ENCODE measurements at regions not wholly inside any gene's neighbourhood (a gene's known extent, or its start where the extent isn't known, plus 50 kb on each side); places are given as distances from the start of the nearest gene placed in this dataset.
"Not testable (repeated sequence)": the region's sequence is repeated elsewhere in the genome, so short reads cannot be mapped to it uniquely, and the experiment has no call there.

DNA sequence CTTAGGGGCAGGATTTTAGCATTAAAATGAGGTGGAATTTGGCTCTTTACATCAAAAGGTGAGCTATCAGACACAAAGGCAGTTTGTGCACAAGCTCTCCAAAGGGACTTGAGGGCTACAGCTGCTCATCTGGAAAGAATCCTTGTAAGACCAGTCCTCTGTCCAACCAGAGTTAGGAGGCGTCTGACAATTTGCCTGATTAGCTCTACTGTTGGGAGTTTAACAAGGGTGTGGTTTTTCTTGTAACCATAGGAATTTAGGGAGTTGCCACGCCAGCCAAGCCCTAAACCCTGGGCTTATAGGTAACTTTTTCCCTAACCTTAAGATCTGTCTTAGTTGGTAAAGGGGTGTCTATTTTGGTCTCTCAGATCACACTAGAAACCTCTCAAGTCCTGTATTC, 55.0 kb upstream of the PLGLB2 start:
- TF ChIP-seq, protein P1, sequence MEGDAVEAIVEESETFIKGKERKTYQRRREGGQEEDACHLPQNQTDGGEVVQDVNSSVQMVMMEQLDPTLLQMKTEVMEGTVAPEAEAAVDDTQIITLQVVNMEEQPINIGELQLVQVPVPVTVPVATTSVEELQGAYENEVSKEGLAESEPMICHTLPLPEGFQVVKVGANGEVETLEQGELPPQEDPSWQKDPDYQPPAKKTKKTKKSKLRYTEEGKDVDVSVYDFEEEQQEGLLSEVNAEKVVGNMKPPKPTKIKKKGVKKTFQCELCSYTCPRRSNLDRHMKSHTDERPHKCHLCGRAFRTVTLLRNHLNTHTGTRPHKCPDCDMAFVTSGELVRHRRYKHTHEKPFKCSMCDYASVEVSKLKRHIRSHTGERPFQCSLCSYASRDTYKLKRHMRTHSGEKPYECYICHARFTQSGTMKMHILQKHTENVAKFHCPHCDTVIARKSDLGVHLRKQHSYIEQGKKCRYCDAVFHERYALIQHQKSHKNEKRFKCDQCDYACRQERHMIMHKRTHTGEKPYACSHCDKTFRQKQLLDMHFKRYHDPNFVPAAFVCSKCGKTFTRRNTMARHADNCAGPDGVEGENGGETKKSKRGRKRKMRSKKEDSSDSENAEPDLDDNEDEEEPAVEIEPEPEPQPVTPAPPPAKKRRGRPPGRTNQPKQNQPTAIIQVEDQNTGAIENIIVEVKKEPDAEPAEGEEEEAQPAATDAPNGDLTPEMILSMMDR (IDR thresholded peaks at IDR 0.05): not testable (repeated sequence)
- not testable (repeated sequence) for TF ChIP-seq POLR2A (IDR thresholded peaks at IDR 0.05)
